SU-DHL-6 (cell line): ENCODE measurements at regions not wholly inside any gene's neighbourhood (a gene's known extent, or its start where the extent isn't known, plus 50 kb on each side); places are given as distances from the start of the nearest gene placed in this dataset.
"Not testable (repeated sequence)": the region's sequence is repeated elsewhere in the genome, so short reads cannot be mapped to it uniquely, and the experiment has no call there.

Experiments
- CTCF ChIP-seq: fragments of 200-600 bp; sonication (generic); IDR thresholded peaks from one replicate; pipeline ENCODE4 v1.5.1; 2017; ENCODE audit warnings: antibody characterized with exemption, mild to moderate bottlenecking, low read length, moderate library complexity; ENCODE audit not compliant: insufficient read depth, poor library complexity, severe bottlenecking
- EZH2phosphoT487 ChIP-seq: fragments of 200-600 bp; sonication (generic), shearing (Covaris generic); conservative IDR thresholded peaks from 2 replicates; pipeline ENCODE4 v1.6.1; 2018; ENCODE audit warnings: mild to moderate bottlenecking, antibody characterized with exemption, low read length, moderate library complexity, mixed read lengths

GRCh38 chr2:205862761-205863160, 180.5 kb downstream of the NRP2 start:
- not testable (repeated sequence) for TF ChIP-seq EZH2phosphoT487, CTCF
